Upper lobe of left lung (tissue), 6 donors: ENCODE measurements at regions not wholly inside any gene's neighbourhood (a gene's known extent, or its start where the extent isn't known, plus 50 kb on each side); places are given as distances from the start of the nearest gene placed in this dataset.

Experiments
- ATAC-seq, 2 donors: fragments of 200-7000 bp; cut with Tn5 transposase; one replicate each; pipeline ENCODE4 v1.9.1; 2022; ENCODE audit warnings: mild to moderate bottlenecking in 2 of 2, moderate library complexity in 2 of 2; ENCODE audit not compliant: low FRiP score in 2 of 2
- DNase-seq, 2 donors: peaks; one replicate each; pipeline ENCODE4 v3.0.0-alpha.2; 2019 to 2020
- H3K27ac ChIP-seq, 4 donors: fragments of 200-600 bp; sonication (generic); one replicate each; pipeline ENCODE4 v1.5.1; 2016 to 2019
- H3K27me3 ChIP-seq, 4 donors: fragments of 200-600 bp; sonication (generic); one replicate each; pipeline ENCODE4 v1.5.1; 2017 to 2019
- H3K36me3 ChIP-seq, 4 donors: fragments of 200-600 bp; sonication (generic); one replicate each; pipeline ENCODE4 v1.5.1; 2016 to 2019
- H3K4me1 ChIP-seq, 4 donors: fragments of 200-600 bp; sonication (generic); one replicate each; pipeline ENCODE4 v1.5.1; 2018 to 2019
- H3K4me3 ChIP-seq, 4 donors: fragments of 200-600 bp; sonication (generic); one replicate each; pipeline ENCODE4 v1.5.1; 2017 to 2019; ENCODE audit warnings: mild to moderate bottlenecking in 2 of 4, moderate library complexity in 1 of 4
- H3K9me3 ChIP-seq, 4 donors: fragments of 200-600 bp; sonication (generic); one replicate each; pipeline ENCODE4 v1.5.1; 2018 to 2019
- CTCF ChIP-seq, 6 experiments: fragments of 450-650 bp in 4 of 6; fragments of 200-600 bp in 2 of 6; sonication (generic) in 2 of 6; IDR thresholded peaks; one replicate each; pipeline ENCODE4 v1.5.1; 2016 to 2019; ENCODE audit warnings: antibody characterized with exemption in 6 of 6
- EP300 ChIP-seq, 4 donors: sonication (generic); formaldehyde crosslinking; IDR thresholded peaks; one replicate each; pipeline ENCODE4 v1.5.1; 2017; ENCODE audit warnings: antibody characterized with exemption in 4 of 4, control low read depth in 2 of 4
- POLR2A ChIP-seq, 4 donors: fragments of 450-650 bp; IDR thresholded peaks; one replicate each; pipeline ENCODE4 v1.5.1; 2016 to 2017; ENCODE audit warnings: antibody characterized with exemption in 4 of 4, mild to moderate bottlenecking in 2 of 4
- POLR2AphosphoS5 ChIP-seq, 2 donors: sonication (generic); formaldehyde crosslinking; IDR thresholded peaks; one replicate each; pipeline ENCODE4 v1.5.1; 2017; ENCODE audit warnings: antibody characterized with exemption in 2 of 2
- WGBS, 2 donors: methylation state at CpG; one replicate each; pipeline ENCODE4 v1.1.5; 2017 to 2018; 5-methylcytosine and 5-hydroxymethylcytosine counted together
- donor health status: DM: no; HTN: no; CAD: no; lungs with moderate emphysema.
- donor health status: DM: no; HTN: yes; CAD: no; lungs with severe emphysema.

- ATAC-seq (no peak), DNase-seq (no peak)
- Histone ChIP-seq H3K27ac (no peak overlapping the region), H3K4me3 (no peak overlapping the region), H3K36me3 (no peaks in the 10 kb centered on the region), H3K4me1 (no peaks in the 10 kb centered on the region), H3K27me3 (no peaks in the 10 kb centered on the region), H3K9me3 (no peaks in the 10 kb centered on the region)
- WGBS, 2 donors, result 75 to 83% methylated on average over 2 of the region's 2 CpGs
- TF ChIP-seq POLR2AphosphoS5 (IDR thresholded peaks at IDR 0.05) (no peak), POLR2A (IDR thresholded peaks at IDR 0.05) (no peak), EP300 (IDR thresholded peaks at IDR 0.05) (no peak), CTCF (IDR thresholded peaks at IDR 0.05) (no peak)
Observed at GRCh38 chr2:79253243-79253774, 93.8 kb upstream of the REG3A start.

GRCh38 chr2:79250656-79251055 is 91.1 kb upstream of the REG3A start:
- DNase-seq, result no peak
- Histone ChIP-seq H3K36me3 (no peaks in the 10 kb centered on the region), H3K27me3 (no peaks in the 10 kb centered on the region), H3K4me3 (no peak overlapping the region), H3K9me3 (no peaks in the 10 kb centered on the region), H3K27ac (no peak overlapping the region), H3K4me1 (no peaks in the 10 kb centered on the region)
- 73 to 78% methylated on average over 5 of the region's 5 CpGs for WGBS, 2 donors
- TF ChIP-seq CTCF (IDR thresholded peaks at IDR 0.05) (no peak), POLR2A (IDR thresholded peaks at IDR 0.05) (no peak), POLR2AphosphoS5 (IDR thresholded peaks at IDR 0.05) (no peak), EP300 (IDR thresholded peaks at IDR 0.05) (no peak)
- ATAC-seq, result no peak

- TF ChIP-seq EP300 (IDR thresholded peaks at IDR 0.05) (no peak), CTCF (IDR thresholded peaks at IDR 0.05) (no peak), POLR2AphosphoS5 (IDR thresholded peaks at IDR 0.05) (no peak), POLR2A (IDR thresholded peaks at IDR 0.05) (no peak)
- no peaks in the 10 kb centered on the region for H3K4me1 ChIP-seq
- no peaks in the 10 kb centered on the region for H3K36me3 ChIP-seq
- no peak for DNase-seq
- H3K9me3 ChIP-seq, result no peaks in the 10 kb centered on the region
- no peak overlapping the region for H3K4me3 ChIP-seq
- H3K27me3 ChIP-seq, result no peaks in the 10 kb centered on the region
- no peak overlapping the region for H3K27ac ChIP-seq
- 88 to 94% methylated on average over 1 of the region's 1 CpG for WGBS, 2 donors
- ATAC-seq, result no peak
Observed at GRCh38 chr2:79248776-79249175, 89.2 kb upstream of the REG3A start.

GRCh38 chr2:79235135-79235534 is 75.6 kb upstream of the REG3A start:
- no peak for ATAC-seq
- no peak for DNase-seq
- 21 to 34% methylated on average over 2 of the region's 2 CpGs for WGBS, 2 donors

More at GRCh38 chr2:79235135-79235534, 75.6 kb upstream of the REG3A start:
- no peak for TF ChIP-seq CTCF (IDR thresholded peaks at IDR 0.05)
- no peaks in the 10 kb centered on the region for H3K4me1 ChIP-seq
- H3K36me3 ChIP-seq, result no peaks in the 10 kb centered on the region
- no peak overlapping the region for H3K4me3 ChIP-seq
- no peaks in the 10 kb centered on the region for H3K27me3 ChIP-seq
- no peaks in the 10 kb centered on the region for H3K9me3 ChIP-seq
- H3K27ac ChIP-seq, result no peak overlapping the region
